ENCODE measurements at regions not wholly inside any gene's neighbourhood (a gene's known extent, or its start where the extent isn't known, plus 50 kb on each side); places are given as distances from the start of the nearest gene placed in this dataset.

DNA sequence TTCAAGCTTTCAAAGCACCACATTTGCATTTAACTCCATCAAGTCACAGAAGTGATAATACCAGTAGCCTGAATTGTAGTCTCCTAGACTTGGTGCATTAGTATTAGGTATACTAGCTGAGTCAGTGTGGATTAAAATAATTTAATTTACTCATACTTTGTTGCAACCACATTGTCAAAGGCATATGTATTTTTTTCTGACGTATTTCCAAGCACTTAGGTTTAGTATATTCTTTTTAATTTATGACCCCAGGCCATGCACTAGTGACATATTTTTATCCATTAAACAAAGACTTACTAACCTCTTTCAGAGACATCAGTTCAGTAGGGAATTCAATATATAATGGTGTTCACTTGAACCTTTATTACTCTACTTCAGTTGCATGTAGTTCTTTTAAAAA lies 1894.5 kb downstream of the NCAM2 start:
- TF ChIP-seq, protein P1, sequence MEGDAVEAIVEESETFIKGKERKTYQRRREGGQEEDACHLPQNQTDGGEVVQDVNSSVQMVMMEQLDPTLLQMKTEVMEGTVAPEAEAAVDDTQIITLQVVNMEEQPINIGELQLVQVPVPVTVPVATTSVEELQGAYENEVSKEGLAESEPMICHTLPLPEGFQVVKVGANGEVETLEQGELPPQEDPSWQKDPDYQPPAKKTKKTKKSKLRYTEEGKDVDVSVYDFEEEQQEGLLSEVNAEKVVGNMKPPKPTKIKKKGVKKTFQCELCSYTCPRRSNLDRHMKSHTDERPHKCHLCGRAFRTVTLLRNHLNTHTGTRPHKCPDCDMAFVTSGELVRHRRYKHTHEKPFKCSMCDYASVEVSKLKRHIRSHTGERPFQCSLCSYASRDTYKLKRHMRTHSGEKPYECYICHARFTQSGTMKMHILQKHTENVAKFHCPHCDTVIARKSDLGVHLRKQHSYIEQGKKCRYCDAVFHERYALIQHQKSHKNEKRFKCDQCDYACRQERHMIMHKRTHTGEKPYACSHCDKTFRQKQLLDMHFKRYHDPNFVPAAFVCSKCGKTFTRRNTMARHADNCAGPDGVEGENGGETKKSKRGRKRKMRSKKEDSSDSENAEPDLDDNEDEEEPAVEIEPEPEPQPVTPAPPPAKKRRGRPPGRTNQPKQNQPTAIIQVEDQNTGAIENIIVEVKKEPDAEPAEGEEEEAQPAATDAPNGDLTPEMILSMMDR (IDR thresholded peaks at IDR 0.05) = no peak
- TF ChIP-seq POLR2A (IDR thresholded peaks at IDR 0.05) = no peak

Data from Peyer's patch (tissue), 4 donors.